ENCODE measurements at regions not wholly inside any gene's neighbourhood (a gene's known extent, or its start where the extent isn't known, plus 50 kb on each side); places are given as distances from the start of the nearest gene placed in this dataset.

DNA sequence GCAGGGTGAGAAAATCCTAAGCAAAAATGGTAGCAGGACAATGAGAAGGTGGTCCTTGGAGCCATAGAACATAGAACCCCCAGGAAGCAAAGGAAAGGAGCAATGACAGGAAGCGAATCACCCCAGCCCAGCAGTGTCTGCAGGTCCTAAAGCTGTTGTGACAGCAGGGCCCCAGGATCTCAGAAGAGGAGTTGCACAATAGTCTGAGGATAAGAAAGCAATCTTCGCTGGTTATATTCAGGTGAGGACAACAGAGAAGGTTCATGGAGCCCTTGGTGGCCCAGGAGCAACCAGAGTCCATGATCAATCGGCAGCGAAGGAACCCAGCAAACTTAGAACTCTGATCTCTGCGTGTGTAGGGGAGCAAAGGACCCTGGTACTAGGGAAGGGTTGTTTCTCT is 234.8 kb upstream of the IRX2 start:
- ChIA-PET RAD21 (ENCODE audit: unreplicated experiment) (no interaction called here), CTCF (no interaction called here), SMC1A (ENCODE audit: uncharacterized antibody, unreplicated experiment) (no interaction called here), POLR2A (no interaction called here)
- TF ChIP-seq STAT1 (conservative IDR thresholded peaks at IDR 0.05) (no peak), HDAC2 (IDR thresholded peaks at IDR 0.05) (no peak)
- Histone ChIP-seq H3K9ac (ENCODE audit: control insufficient read depth, insufficient read depth, low read length) (no peak overlapping the region), H3K4me3 (no peak overlapping the region), H3K36me3 (ENCODE audit: control insufficient read depth in 2 of 2, insufficient read depth in 2 of 2, low read length in 1 of 2) (no peaks in the 10 kb centered on the region), H4K20me1 (ENCODE audit: control insufficient read depth, insufficient read depth) (no peaks in the 10 kb centered on the region), H3K27ac (ENCODE audit: control insufficient read depth, insufficient read depth) (no peak overlapping the region), H3K27me3 (replicated peaks in 1 of 2; ENCODE audit: control insufficient read depth in 2 of 2, insufficient read depth in 2 of 2, low read length in 1 of 2) (no peaks in the 10 kb centered on the region), H3K9me3 (replicated peaks; ENCODE audit: control insufficient read depth, insufficient read depth, low read length) (no peaks in the 10 kb centered on the region; the same call in 2 of the 3 replicates), H3K4me2 (ENCODE audit: control insufficient read depth, insufficient read depth) (no peak overlapping the region), H2AFZ (ENCODE audit: control insufficient read depth, low read depth, low read length) (no peak overlapping the region), H3K4me1 (ENCODE audit: control insufficient read depth, insufficient read depth, low read length) (no peaks in the 10 kb centered on the region), H3K79me2 (ENCODE audit: control insufficient read depth, insufficient read depth, low read length) (no peaks in the 10 kb centered on the region)
- no peak for DNase-seq (ENCODE audit: low read depth, low spot score)
- in situ Hi-C loops (cut with MboI) (no loop called here), intact Hi-C loops (cut with micrococcal nuclease; ENCODE audit: unreplicated experiment) (no loop called here)
- FAIRE-seq = no peak
- BruUV-seq (replicated peaks) = no TSS peak
- 1% methylated on average over 5 of the region's 5 CpGs for WGBS (ENCODE audit: insufficient coverage, insufficient replicate concordance, low lambda C conversion rate, missing lambda C conversion rate)
- ATAC-seq = no peak

DNA sequence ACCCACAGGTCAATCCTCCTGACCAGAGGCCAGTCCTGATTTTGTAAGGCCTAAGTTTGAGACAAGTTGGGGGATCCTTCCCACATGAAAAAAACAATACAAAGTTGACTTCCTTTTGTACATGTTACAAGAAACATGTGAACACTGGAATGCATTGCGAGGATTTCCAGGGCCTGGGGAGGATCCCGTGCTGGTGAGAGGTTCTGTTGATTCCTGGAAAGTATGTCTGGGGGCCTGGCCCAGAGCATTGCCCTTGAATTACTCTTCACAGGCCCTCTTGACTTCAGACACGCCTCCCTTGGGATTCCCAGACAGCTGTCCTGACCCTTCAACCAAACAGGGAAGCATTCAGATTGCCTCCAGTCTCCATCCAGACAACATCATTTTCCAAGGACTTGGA is 234.2 kb upstream of the IRX2 start:
- ChIA-PET RAD21 (ENCODE audit: unreplicated experiment) (no interaction called here), POLR2A (no interaction called here), CTCF (no interaction called here), SMC1A (ENCODE audit: uncharacterized antibody, unreplicated experiment) (no interaction called here)
- Histone ChIP-seq H3K36me3 (ENCODE audit: control insufficient read depth in 2 of 2, insufficient read depth in 2 of 2, low read length in 1 of 2) (no peaks in the 10 kb centered on the region), H4K20me1 (ENCODE audit: control insufficient read depth, insufficient read depth) (no peaks in the 10 kb centered on the region), H3K4me1 (ENCODE audit: control insufficient read depth, insufficient read depth, low read length) (no peaks in the 10 kb centered on the region), H2AFZ (ENCODE audit: control insufficient read depth, low read depth, low read length) (no peak overlapping the region), H3K27ac (ENCODE audit: control insufficient read depth, insufficient read depth) (no peak overlapping the region), H3K79me2 (ENCODE audit: control insufficient read depth, insufficient read depth, low read length) (no peaks in the 10 kb centered on the region), H3K27me3 (replicated peaks in 1 of 2; ENCODE audit: control insufficient read depth in 2 of 2, insufficient read depth in 2 of 2, low read length in 1 of 2) (no peaks in the 10 kb centered on the region), H3K4me3 (no peak overlapping the region), H3K4me2 (ENCODE audit: control insufficient read depth, insufficient read depth) (no peak overlapping the region), H3K9me3 (replicated peaks; ENCODE audit: control insufficient read depth, insufficient read depth, low read length) (no peaks in the 10 kb centered on the region; the same call in 2 of the 3 replicates), H3K9ac (ENCODE audit: control insufficient read depth, insufficient read depth, low read length) (no peak overlapping the region)
- BruUV-seq (replicated peaks) = no TSS peak
- DNase-seq (ENCODE audit: low read depth, low spot score) (no peak), FAIRE-seq (no peak), ATAC-seq (no peak)
- WGBS (ENCODE audit: insufficient coverage, insufficient replicate concordance, low lambda C conversion rate, missing lambda C conversion rate) = 0% methylated on average over 3 of the region's 3 CpGs
- in situ Hi-C loops (cut with MboI) = no loop called here
- intact Hi-C loops (cut with micrococcal nuclease; ENCODE audit: unreplicated experiment) = no loop called here
- TF ChIP-seq SUZ12 (IDR thresholded peaks at IDR 0.05; ENCODE audit: unreplicated experiment) = no peak
- no peak for TF ChIP-seq CHD4 (IDR thresholded peaks at IDR 0.05)
- TF ChIP-seq, protein P1, sequence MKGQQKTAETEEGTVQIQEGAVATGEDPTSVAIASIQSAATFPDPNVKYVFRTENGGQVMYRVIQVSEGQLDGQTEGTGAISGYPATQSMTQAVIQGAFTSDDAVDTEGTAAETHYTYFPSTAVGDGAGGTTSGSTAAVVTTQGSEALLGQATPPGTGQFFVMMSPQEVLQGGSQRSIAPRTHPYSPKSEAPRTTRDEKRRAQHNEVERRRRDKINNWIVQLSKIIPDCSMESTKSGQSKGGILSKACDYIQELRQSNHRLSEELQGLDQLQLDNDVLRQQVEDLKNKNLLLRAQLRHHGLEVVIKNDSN (IDR thresholded peaks at IDR 0.05; ENCODE audit: borderline replicate concordance, extremely low read length, insufficient read depth, low read depth, low read length) = no peak
- no peak for TF ChIP-seq DPF2 (IDR thresholded peaks at IDR 0.05)
- TF ChIP-seq STAT3 (IDR thresholded peaks at IDR 0.05; ENCODE audit: low read depth, low read length) = no peak
- no peak for TF ChIP-seq ZNF384 (IDR thresholded peaks at IDR 0.05; ENCODE audit: borderline replicate concordance, low read depth, low read length)
- TF ChIP-seq, protein P2, sequence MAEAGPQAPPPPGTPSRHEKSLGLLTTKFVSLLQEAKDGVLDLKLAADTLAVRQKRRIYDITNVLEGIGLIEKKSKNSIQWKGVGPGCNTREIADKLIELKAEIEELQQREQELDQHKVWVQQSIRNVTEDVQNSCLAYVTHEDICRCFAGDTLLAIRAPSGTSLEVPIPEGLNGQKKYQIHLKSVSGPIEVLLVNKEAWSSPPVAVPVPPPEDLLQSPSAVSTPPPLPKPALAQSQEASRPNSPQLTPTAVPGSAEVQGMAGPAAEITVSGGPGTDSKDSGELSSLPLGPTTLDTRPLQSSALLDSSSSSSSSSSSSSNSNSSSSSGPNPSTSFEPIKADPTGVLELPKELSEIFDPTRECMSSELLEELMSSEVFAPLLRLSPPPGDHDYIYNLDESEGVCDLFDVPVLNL (IDR thresholded peaks at IDR 0.05; ENCODE audit: low read depth, low read length) = no peak
- TF ChIP-seq, protein P3, sequence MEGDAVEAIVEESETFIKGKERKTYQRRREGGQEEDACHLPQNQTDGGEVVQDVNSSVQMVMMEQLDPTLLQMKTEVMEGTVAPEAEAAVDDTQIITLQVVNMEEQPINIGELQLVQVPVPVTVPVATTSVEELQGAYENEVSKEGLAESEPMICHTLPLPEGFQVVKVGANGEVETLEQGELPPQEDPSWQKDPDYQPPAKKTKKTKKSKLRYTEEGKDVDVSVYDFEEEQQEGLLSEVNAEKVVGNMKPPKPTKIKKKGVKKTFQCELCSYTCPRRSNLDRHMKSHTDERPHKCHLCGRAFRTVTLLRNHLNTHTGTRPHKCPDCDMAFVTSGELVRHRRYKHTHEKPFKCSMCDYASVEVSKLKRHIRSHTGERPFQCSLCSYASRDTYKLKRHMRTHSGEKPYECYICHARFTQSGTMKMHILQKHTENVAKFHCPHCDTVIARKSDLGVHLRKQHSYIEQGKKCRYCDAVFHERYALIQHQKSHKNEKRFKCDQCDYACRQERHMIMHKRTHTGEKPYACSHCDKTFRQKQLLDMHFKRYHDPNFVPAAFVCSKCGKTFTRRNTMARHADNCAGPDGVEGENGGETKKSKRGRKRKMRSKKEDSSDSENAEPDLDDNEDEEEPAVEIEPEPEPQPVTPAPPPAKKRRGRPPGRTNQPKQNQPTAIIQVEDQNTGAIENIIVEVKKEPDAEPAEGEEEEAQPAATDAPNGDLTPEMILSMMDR (IDR thresholded peaks at IDR 0.05 in 2 of 3, conservative IDR thresholded peaks at IDR 0.05 in 1 of 3; ENCODE audit: control insufficient read depth in 2 of 3, extremely low read depth in 1 of 3, insufficient read depth in 1 of 3, low read depth in 3 of 3, low read length in 3 of 3) = no peak
- TF ChIP-seq IKZF2 (IDR thresholded peaks at IDR 0.05) = no peak
- no peak for TF ChIP-seq NR2C1 (IDR thresholded peaks at IDR 0.05)
